ENCODE measurements at regions not wholly inside any gene's neighbourhood (a gene's known extent, or its start where the extent isn't known, plus 50 kb on each side); places are given as distances from the start of the nearest gene placed in this dataset.

- no peaks in the 10 kb centered on the region for H3K4me1 ChIP-seq (ENCODE audit: control insufficient read depth, insufficient read depth, low read length)
- H3K27me3 ChIP-seq (ENCODE audit: control insufficient read depth, insufficient read depth, low read length): no peaks in the 10 kb centered on the region
- H3K9me3 ChIP-seq (replicated peaks; ENCODE audit: low read length): no peaks in the 10 kb centered on the region
- H3K36me3 ChIP-seq (ENCODE audit: insufficient read depth, low read length): no peaks in the 10 kb centered on the region
- no peak overlapping the region for H3K4me2 ChIP-seq (ENCODE audit: low read length)
- H3K9ac ChIP-seq (ENCODE audit: low read depth, low read length): no peak overlapping the region
- no peak overlapping the region for H3K4me3 ChIP-seq (ENCODE audit: low read length)
Measured at GRCh38 chr4:106700321-106700720, 331.7 kb upstream of the GIMD1 start.

GRCh38 chr4:106698621-106699195, 330.1 kb upstream of the GIMD1 start:
- H3K4me3 ChIP-seq (ENCODE audit: low read length): no peak overlapping the region
- H3K4me1 ChIP-seq (ENCODE audit: control insufficient read depth, insufficient read depth, low read length): no peaks in the 10 kb centered on the region
- no peaks in the 10 kb centered on the region for H3K27me3 ChIP-seq (ENCODE audit: control insufficient read depth, insufficient read depth, low read length)
- H3K9me3 ChIP-seq (replicated peaks; ENCODE audit: low read length): no peaks in the 10 kb centered on the region
- no peaks in the 10 kb centered on the region for H3K36me3 ChIP-seq (ENCODE audit: insufficient read depth, low read length)
- H3K4me2 ChIP-seq (ENCODE audit: low read length): no peak overlapping the region
- no peak overlapping the region for H3K9ac ChIP-seq (ENCODE audit: low read depth, low read length)

- Histone ChIP-seq H3K27me3 (ENCODE audit: control insufficient read depth, insufficient read depth, low read length) (no peaks in the 10 kb centered on the region), H3K9ac (ENCODE audit: low read depth, low read length) (no peak overlapping the region), H3K9me3 (replicated peaks; ENCODE audit: low read length) (no peaks in the 10 kb centered on the region), H3K4me1 (ENCODE audit: control insufficient read depth, insufficient read depth, low read length) (peaks cover 4% of the 10 kb centered on the region), H3K36me3 (ENCODE audit: insufficient read depth, low read length) (no peaks in the 10 kb centered on the region), H3K4me2 (ENCODE audit: low read length) (no peak overlapping the region), H3K4me3 (ENCODE audit: low read length) (no peak overlapping the region)
Measured at GRCh38 chr4:106695501-106696262, 327.1 kb upstream of the GIMD1 start.

- no peaks in the 10 kb centered on the region for H3K9me3 ChIP-seq (replicated peaks; ENCODE audit: low read length)
- H3K27me3 ChIP-seq (ENCODE audit: control insufficient read depth, insufficient read depth, low read length): no peaks in the 10 kb centered on the region
- H3K4me3 ChIP-seq (ENCODE audit: low read length): no peak overlapping the region
- no peaks in the 10 kb centered on the region for H3K36me3 ChIP-seq (ENCODE audit: insufficient read depth, low read length)
- no peak overlapping the region for H3K9ac ChIP-seq (ENCODE audit: low read depth, low read length)
- H3K4me1 ChIP-seq (ENCODE audit: control insufficient read depth, insufficient read depth, low read length): peaks cover 7% of the 10 kb centered on the region
- H3K4me2 ChIP-seq (ENCODE audit: low read length): no peak overlapping the region
Measured at GRCh38 chr4:106694232-106694631, 325.7 kb upstream of the GIMD1 start.

DNA sequence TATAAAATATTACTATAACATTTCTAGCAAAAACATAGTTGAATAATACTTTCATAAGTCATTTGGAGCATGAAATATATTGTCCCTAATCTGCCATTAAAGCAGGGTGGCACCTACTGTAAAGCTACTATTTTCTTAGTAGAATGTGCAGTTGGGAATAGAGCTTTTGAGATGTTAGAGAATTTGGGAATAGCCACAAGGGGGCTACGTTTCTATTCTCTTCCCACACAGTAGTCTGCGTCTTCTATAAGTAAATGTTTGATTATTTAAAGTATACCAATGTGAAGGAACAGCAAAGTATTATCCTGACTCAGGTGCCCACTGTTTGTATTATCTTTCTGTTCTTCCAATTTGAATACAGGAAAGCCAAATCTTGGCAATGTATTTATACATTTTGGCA, 323.2 kb upstream of the GIMD1 start:
- H3K4me1 ChIP-seq (ENCODE audit: control insufficient read depth, insufficient read depth, low read length): peaks cover 7% of the 10 kb centered on the region
- H3K9ac ChIP-seq (ENCODE audit: low read depth, low read length): no peak overlapping the region
- H3K4me2 ChIP-seq (ENCODE audit: low read length): no peak overlapping the region
- H3K27me3 ChIP-seq (ENCODE audit: control insufficient read depth, insufficient read depth, low read length): no peaks in the 10 kb centered on the region
- H3K4me3 ChIP-seq (ENCODE audit: low read length): no peak overlapping the region
- H3K9me3 ChIP-seq (replicated peaks; ENCODE audit: low read length): no peaks in the 10 kb centered on the region
- H3K36me3 ChIP-seq (ENCODE audit: insufficient read depth, low read length): no peaks in the 10 kb centered on the region

DNA sequence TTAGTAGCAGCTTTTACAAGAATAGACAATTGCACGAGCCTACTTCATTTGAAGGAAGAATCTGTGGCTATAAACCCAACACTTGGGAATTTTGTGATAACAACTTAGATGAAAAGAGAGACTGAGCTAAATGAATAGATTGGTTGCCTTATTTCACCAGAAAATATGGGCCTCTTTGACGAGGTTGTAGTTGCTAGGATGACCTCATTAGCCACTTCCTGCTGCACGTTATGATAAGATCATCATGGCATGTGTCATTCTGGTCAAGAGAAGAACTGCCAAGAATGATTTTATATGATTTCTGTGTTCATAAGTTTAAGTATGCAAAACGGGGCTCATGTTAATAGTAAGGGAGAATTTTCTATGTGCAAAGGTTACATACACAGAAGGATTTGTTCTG, 321.9 kb upstream of the GIMD1 start:
- Histone ChIP-seq H3K27me3 (ENCODE audit: control insufficient read depth, insufficient read depth, low read length) (no peaks in the 10 kb centered on the region), H3K4me3 (ENCODE audit: low read length) (no peak overlapping the region), H3K9ac (ENCODE audit: low read depth, low read length) (no peak overlapping the region), H3K4me1 (ENCODE audit: control insufficient read depth, insufficient read depth, low read length) (peaks cover 7% of the 10 kb centered on the region), H3K9me3 (replicated peaks; ENCODE audit: low read length) (no peaks in the 10 kb centered on the region), H3K4me2 (ENCODE audit: low read length) (no peak overlapping the region), H3K36me3 (ENCODE audit: insufficient read depth, low read length) (no peaks in the 10 kb centered on the region)

DNA sequence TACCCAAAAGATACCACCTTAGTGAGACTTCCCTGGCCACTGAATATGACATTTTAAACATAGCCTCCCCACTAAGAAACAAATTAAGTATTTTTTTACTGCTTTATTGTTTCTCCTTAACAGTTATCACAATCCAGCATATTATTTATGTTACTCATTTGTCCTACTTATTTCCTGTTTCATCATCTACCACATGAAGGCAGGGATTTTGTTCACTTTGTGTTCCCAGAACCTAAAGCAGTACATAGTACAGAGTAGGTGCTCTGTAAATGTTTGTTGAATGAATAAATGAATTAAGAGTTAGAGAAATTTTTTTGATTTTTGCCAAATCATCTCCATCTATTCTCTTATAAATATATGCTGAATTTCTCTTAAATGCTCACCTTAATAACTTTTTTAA, 318.4 kb upstream of the GIMD1 start:
- no peak overlapping the region for H3K4me2 ChIP-seq (ENCODE audit: low read length)
- H3K27me3 ChIP-seq (ENCODE audit: control insufficient read depth, insufficient read depth, low read length): no peaks in the 10 kb centered on the region
- H3K9ac ChIP-seq (ENCODE audit: low read depth, low read length): no peak overlapping the region
- H3K4me3 ChIP-seq (ENCODE audit: low read length): no peak overlapping the region
- peaks cover 7% of the 10 kb centered on the region for H3K4me1 ChIP-seq (ENCODE audit: control insufficient read depth, insufficient read depth, low read length)
- H3K36me3 ChIP-seq (ENCODE audit: insufficient read depth, low read length): no peaks in the 10 kb centered on the region
- no peaks in the 10 kb centered on the region for H3K9me3 ChIP-seq (replicated peaks; ENCODE audit: low read length)

GRCh38 chr4:106681381-106681921, 312.9 kb upstream of the GIMD1 start:
- no peaks in the 10 kb centered on the region for H3K4me1 ChIP-seq (ENCODE audit: control insufficient read depth, insufficient read depth, low read length)
- H3K4me3 ChIP-seq (ENCODE audit: low read length): no peak overlapping the region
- H3K9me3 ChIP-seq (replicated peaks; ENCODE audit: low read length): no peaks in the 10 kb centered on the region
- no peak overlapping the region for H3K4me2 ChIP-seq (ENCODE audit: low read length)
- no peaks in the 10 kb centered on the region for H3K36me3 ChIP-seq (ENCODE audit: insufficient read depth, low read length)
- H3K9ac ChIP-seq (ENCODE audit: low read depth, low read length): no peak overlapping the region
- H3K27me3 ChIP-seq (ENCODE audit: control insufficient read depth, insufficient read depth, low read length): no peaks in the 10 kb centered on the region

DNA sequence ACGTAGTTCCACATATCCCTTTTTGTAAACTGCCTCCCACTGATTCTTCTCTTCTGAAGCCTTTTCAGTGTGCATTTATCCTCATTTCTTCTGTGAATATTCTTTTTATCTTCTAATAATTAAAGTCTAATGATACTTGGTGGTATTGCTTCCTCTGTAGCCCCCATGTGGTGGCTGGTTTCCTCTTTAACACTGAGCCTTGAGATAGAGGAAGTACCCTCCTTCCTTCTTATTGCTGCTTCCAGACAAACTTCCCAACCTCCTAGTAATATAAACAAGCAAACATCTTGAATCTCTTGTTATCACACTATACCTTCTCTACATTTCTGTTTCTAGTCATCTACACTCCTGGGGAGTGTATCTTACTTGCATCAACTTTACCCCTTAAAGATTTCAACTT, 310.5 kb upstream of the GIMD1 start:
- no peak overlapping the region for H3K4me2 ChIP-seq (ENCODE audit: low read length)
- H3K9me3 ChIP-seq (replicated peaks; ENCODE audit: low read length): no peaks in the 10 kb centered on the region
- no peaks in the 10 kb centered on the region for H3K27me3 ChIP-seq (ENCODE audit: control insufficient read depth, insufficient read depth, low read length)
- no peaks in the 10 kb centered on the region for H3K4me1 ChIP-seq (ENCODE audit: control insufficient read depth, insufficient read depth, low read length)
- no peak overlapping the region for H3K9ac ChIP-seq (ENCODE audit: low read depth, low read length)
- H3K4me3 ChIP-seq (ENCODE audit: low read length): no peak overlapping the region
- H3K36me3 ChIP-seq (ENCODE audit: insufficient read depth, low read length): no peaks in the 10 kb centered on the region

DNA sequence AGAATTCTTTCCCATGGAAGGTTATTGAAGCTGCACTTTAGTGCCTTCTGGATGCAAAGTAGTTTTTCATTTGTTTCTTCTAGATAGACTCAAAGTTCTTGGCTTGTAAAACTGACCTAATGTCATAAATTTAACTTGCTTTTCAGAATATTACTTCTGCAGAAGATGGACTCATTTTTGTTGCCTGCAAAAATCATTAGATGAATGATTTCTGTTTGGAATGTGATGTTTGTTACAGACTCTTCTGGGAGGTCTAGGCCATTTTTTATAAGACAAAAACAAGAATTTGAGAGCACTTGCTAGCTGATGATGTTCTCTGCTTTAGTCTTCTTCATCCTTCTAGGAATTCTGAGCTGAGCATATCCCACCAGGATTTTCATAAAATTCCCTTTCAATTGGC, 308.6 kb upstream of the GIMD1 start:
- H3K4me2 ChIP-seq (ENCODE audit: low read length): no peak overlapping the region
- no peaks in the 10 kb centered on the region for H3K36me3 ChIP-seq (ENCODE audit: insufficient read depth, low read length)
- no peak overlapping the region for H3K9ac ChIP-seq (ENCODE audit: low read depth, low read length)
- H3K4me1 ChIP-seq (ENCODE audit: control insufficient read depth, insufficient read depth, low read length): no peaks in the 10 kb centered on the region
- no peaks in the 10 kb centered on the region for H3K9me3 ChIP-seq (replicated peaks; ENCODE audit: low read length)
- no peak overlapping the region for H3K4me3 ChIP-seq (ENCODE audit: low read length)
- no peaks in the 10 kb centered on the region for H3K27me3 ChIP-seq (ENCODE audit: control insufficient read depth, insufficient read depth, low read length)

GRCh38 chr4:106676173-106676921, 307.8 kb upstream of the GIMD1 start:
- H3K4me3 ChIP-seq (ENCODE audit: low read length): no peak overlapping the region
- H3K4me1 ChIP-seq (ENCODE audit: control insufficient read depth, insufficient read depth, low read length): no peaks in the 10 kb centered on the region
- H3K27me3 ChIP-seq (ENCODE audit: control insufficient read depth, insufficient read depth, low read length): no peaks in the 10 kb centered on the region

More at GRCh38 chr4:106676173-106676921, 307.8 kb upstream of the GIMD1 start:
- Histone ChIP-seq H3K36me3 (ENCODE audit: insufficient read depth, low read length) (no peaks in the 10 kb centered on the region), H3K9me3 (replicated peaks; ENCODE audit: low read length) (no peaks in the 10 kb centered on the region), H3K4me2 (ENCODE audit: low read length) (peak overlapping the region; percentile 33), H3K9ac (ENCODE audit: low read depth, low read length) (no peak overlapping the region)
